Liver (tissue), 3 donors: ENCODE measurements at regions not wholly inside any gene's neighbourhood (a gene's known extent, or its start where the extent isn't known, plus 50 kb on each side); places are given as distances from the start of the nearest gene placed in this dataset.

Source experiments
- ATF3 ChIP-seq: IDR thresholded peaks from 2 replicates; pipeline ENCODE4 v1.6.1; 2016; ENCODE audit warnings: antibody characterized with exemption
- CTCF ChIP-seq: fragments of 150-350 bp; IDR thresholded peaks from 2 replicates; pipeline ENCODE4 v1.5.1; 2017; ENCODE audit warnings: improper control_type of control experiment, low read depth, low read length; ENCODE audit not compliant: missing input control
- RAD21 ChIP-seq, 2 donors: IDR thresholded peaks; 2 replicates each; pipeline ENCODE4 v1.6.1; 2016; ENCODE audit warnings: antibody characterized with exemption in 2 of 2, mild to moderate bottlenecking in 2 of 2
- REST ChIP-seq: IDR thresholded peaks from 2 replicates; pipeline ENCODE4 v1.6.1; 2016; ENCODE audit warnings: antibody characterized with exemption, mild to moderate bottlenecking
- YY1 ChIP-seq: IDR thresholded peaks from 2 replicates; pipeline ENCODE4 v1.6.1; 2016; ENCODE audit warnings: antibody characterized with exemption, mild to moderate bottlenecking
- donor health status: healthy.
- donor health status: healthy.

GRCh38 chrX:7720519-7720918 lies 122.5 kb upstream of the VCX start:
- TF ChIP-seq CTCF = peak; percentile 15
- no peak for TF ChIP-seq YY1
- TF ChIP-seq ATF3 = no peak
- TF ChIP-seq RAD21 (IDR thresholded peaks at IDR 0.05) = peak; percentile 57 to 73
- no peak for TF ChIP-seq REST
